ENCODE measurements at regions not wholly inside any gene's neighbourhood (a gene's known extent, or its start where the extent isn't known, plus 50 kb on each side); places are given as distances from the start of the nearest gene placed in this dataset.

DNA sequence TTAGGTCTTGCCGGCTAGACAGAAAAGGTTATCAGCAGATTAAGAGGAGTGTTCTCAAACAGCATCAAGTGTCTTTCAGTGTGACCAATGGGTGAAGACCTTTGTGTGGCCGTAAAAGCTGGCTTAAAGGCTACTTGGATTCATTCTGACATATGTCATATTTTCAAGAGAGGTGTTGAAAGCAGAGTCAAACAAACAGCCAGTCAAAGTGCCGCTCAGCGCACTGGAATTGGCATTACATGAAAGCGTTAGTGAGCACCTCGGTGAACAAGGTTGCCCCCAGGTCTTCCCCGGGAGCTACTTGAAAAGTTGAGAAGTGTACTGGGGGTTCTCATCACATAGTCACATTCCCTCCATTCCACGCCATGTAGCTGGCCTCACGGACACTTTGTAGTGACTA, 148.9 kb downstream of the SOX3 start:
- Histone ChIP-seq H3K4me3 (ENCODE audit: low read depth, low read length, poor library complexity, severe bottlenecking) (no peak overlapping the region), H3K9me3 (ENCODE audit: low read depth, low read length, poor library complexity, severe bottlenecking) (no peaks in the 10 kb centered on the region), H3K27ac (ENCODE audit: low read depth, low read length, poor library complexity, severe bottlenecking) (no peak overlapping the region), H3K27me3 (replicated peaks; ENCODE audit: insufficient read depth, low read depth, low read length, poor library complexity) (peaks cover 3% of the 10 kb centered on the region), H3K36me3 (ENCODE audit: insufficient read depth, low read length, poor library complexity, severe bottlenecking) (no peaks in the 10 kb centered on the region), H3K4me1 (ENCODE audit: insufficient read depth, low read length, poor library complexity, severe bottlenecking) (no peaks in the 10 kb centered on the region)
- DNase-seq (ENCODE audit: low spot score): no peak
- TF ChIP-seq, protein P1, sequence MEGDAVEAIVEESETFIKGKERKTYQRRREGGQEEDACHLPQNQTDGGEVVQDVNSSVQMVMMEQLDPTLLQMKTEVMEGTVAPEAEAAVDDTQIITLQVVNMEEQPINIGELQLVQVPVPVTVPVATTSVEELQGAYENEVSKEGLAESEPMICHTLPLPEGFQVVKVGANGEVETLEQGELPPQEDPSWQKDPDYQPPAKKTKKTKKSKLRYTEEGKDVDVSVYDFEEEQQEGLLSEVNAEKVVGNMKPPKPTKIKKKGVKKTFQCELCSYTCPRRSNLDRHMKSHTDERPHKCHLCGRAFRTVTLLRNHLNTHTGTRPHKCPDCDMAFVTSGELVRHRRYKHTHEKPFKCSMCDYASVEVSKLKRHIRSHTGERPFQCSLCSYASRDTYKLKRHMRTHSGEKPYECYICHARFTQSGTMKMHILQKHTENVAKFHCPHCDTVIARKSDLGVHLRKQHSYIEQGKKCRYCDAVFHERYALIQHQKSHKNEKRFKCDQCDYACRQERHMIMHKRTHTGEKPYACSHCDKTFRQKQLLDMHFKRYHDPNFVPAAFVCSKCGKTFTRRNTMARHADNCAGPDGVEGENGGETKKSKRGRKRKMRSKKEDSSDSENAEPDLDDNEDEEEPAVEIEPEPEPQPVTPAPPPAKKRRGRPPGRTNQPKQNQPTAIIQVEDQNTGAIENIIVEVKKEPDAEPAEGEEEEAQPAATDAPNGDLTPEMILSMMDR (conservative IDR thresholded peaks at IDR 0.05; ENCODE audit: low read depth, low read length): no peak
- TF ChIP-seq EZH2 (IDR thresholded peaks at IDR 0.05; ENCODE audit: borderline replicate concordance, low read depth, low read length, poor library complexity, severe bottlenecking): no peak
- intact Hi-C loops (cut with micrococcal nuclease; ENCODE audit: unreplicated experiment): no loop called here
- no TSS peak for BruUV-seq (replicated peaks)
- ChIA-PET CTCF (no interaction called here), POLR2A (ENCODE audit: low non-redundant PET) (no interaction called here)

DNA sequence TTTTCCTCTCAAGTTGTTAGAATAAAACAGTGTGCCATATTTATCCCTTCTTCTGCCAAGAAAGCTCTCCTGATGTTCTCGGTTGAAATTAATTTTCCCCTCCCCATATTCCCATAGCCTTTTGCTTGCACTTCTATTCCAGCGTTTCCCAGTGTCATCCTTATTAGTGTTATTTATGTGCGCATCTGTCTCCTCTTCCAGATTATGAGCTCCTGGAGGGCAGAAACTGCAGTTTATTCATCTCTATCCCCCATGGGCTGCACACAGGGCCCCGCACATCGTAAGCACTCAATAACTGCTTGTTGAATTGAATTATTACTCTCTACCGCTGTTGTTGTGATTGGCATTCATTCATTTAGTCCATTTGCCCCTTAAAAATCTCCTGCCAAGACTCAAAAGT, 149.4 kb downstream of the SOX3 start:
- Histone ChIP-seq H3K27me3 (replicated peaks; ENCODE audit: insufficient read depth, low read depth, low read length, poor library complexity) (peaks cover 3% of the 10 kb centered on the region), H3K4me3 (ENCODE audit: low read depth, low read length, poor library complexity, severe bottlenecking) (no peak overlapping the region), H3K4me1 (ENCODE audit: insufficient read depth, low read length, poor library complexity, severe bottlenecking) (no peaks in the 10 kb centered on the region), H3K36me3 (ENCODE audit: insufficient read depth, low read length, poor library complexity, severe bottlenecking) (no peaks in the 10 kb centered on the region), H3K9me3 (ENCODE audit: low read depth, low read length, poor library complexity, severe bottlenecking) (no peaks in the 10 kb centered on the region), H3K27ac (ENCODE audit: low read depth, low read length, poor library complexity, severe bottlenecking) (no peak overlapping the region)
- DNase-seq (ENCODE audit: low spot score): no peak
- BruUV-seq (replicated peaks): no TSS peak
- intact Hi-C loops (cut with micrococcal nuclease; ENCODE audit: unreplicated experiment): no loop called here
- CTCF ChIA-PET: no interaction called here
- POLR2A ChIA-PET (ENCODE audit: low non-redundant PET): no interaction called here
- TF ChIP-seq EZH2 (IDR thresholded peaks at IDR 0.05; ENCODE audit: borderline replicate concordance, low read depth, low read length, poor library complexity, severe bottlenecking): no peak
- TF ChIP-seq, protein P1 (conservative IDR thresholded peaks at IDR 0.05; ENCODE audit: low read depth, low read length): no peak

DNA sequence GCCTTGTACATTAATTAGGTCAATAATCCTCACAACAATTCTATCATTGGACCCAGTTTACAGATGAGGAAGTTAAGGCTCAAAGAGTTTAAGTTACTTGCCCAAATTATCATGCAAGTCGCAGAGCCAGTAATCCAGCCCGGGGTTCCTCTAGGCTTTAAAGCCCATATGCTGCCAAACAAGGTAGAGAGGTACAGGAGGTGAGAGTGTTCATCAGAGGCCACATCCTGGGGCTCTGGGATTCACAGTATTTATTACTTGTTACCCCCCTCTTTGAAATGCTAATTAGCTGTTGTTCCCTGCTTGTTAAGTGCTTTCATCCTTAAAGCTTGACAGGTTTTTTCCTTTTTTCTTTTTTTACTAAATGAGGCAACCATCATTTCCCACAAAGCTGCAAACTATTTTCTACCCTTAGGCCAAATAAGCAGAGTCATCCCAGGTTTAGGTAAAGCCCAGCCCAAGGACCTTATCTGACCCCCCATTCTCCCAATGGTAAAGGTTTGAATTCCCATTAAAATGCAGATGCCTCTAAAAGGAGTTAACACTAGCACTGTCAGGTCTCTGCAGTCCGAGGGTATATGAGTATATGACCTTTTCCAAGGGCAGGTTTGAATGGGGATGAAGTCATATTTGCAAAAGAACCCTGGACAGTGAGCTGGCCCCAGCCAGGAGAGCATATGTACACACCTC, 150.3 kb downstream of the SOX3 start:
- no TSS peak for BruUV-seq (replicated peaks)
- H3K27ac ChIP-seq (ENCODE audit: low read depth, low read length, poor library complexity, severe bottlenecking): no peak overlapping the region
- no peaks in the 10 kb centered on the region for H3K4me1 ChIP-seq (ENCODE audit: insufficient read depth, low read length, poor library complexity, severe bottlenecking)
- H3K27me3 ChIP-seq (replicated peaks; ENCODE audit: insufficient read depth, low read depth, low read length, poor library complexity): peaks cover 4% of the 10 kb centered on the region
- H3K9me3 ChIP-seq (ENCODE audit: low read depth, low read length, poor library complexity, severe bottlenecking): no peaks in the 10 kb centered on the region
- ChIA-PET POLR2A (ENCODE audit: low non-redundant PET) (no interaction called here), CTCF (no interaction called here)
- no peak for DNase-seq (ENCODE audit: low spot score)
- TF ChIP-seq EZH2 (IDR thresholded peaks at IDR 0.05; ENCODE audit: borderline replicate concordance, low read depth, low read length, poor library complexity, severe bottlenecking): no peak
- TF ChIP-seq, protein P1 (conservative IDR thresholded peaks at IDR 0.05; ENCODE audit: low read depth, low read length): no peak
- H3K4me3 ChIP-seq (ENCODE audit: low read depth, low read length, poor library complexity, severe bottlenecking): no peak overlapping the region
- intact Hi-C loops (cut with micrococcal nuclease; ENCODE audit: unreplicated experiment): no loop called here
- H3K36me3 ChIP-seq (ENCODE audit: insufficient read depth, low read length, poor library complexity, severe bottlenecking): no peaks in the 10 kb centered on the region
